ENCODE measurements at regions not wholly inside any gene's neighbourhood (a gene's known extent, or its start where the extent isn't known, plus 50 kb on each side); places are given as distances from the start of the nearest gene placed in this dataset.

DNA sequence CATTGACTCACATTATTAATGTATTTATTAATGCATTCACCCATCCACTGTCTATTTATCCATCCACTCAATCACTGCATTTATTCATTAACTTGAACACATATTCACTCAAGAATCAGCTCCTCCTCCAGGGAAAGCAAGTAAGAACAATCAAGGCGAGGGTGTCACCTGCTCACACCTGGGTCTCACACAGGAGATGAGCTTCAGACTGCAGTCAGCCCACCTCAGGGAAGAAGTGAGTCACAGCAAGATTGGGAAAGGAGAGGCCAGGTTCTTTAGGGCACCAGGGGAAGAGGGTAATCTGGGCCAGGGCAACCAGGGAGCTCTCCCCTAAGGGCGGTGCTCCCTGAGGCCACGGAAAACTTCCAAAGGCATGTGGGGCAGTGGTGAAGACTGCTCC lies 367.3 kb downstream of the BCL11B start:
- no peak overlapping the region for H3K27ac ChIP-seq (ENCODE audit: low read length)
- 0 out of 2 replicates have a peak, but pooled peaks cover 2% of the 10 kb centered on the region for H3K4me1 ChIP-seq (ENCODE audit: control insufficient read depth, insufficient read depth, low read length)
- no peaks in the 10 kb centered on the region for H3K9me3 ChIP-seq (ENCODE audit: control insufficient read depth, insufficient read depth, low read length)
- no peak overlapping the region for H3K4me3 ChIP-seq (ENCODE audit: low read length)
- no peak for DNase-seq (ENCODE audit: low read depth, low spot score)
- H3K36me3 ChIP-seq (ENCODE audit: control insufficient read depth, insufficient read depth, low read length), result no peaks in the 10 kb centered on the region
- H3K27me3 ChIP-seq (ENCODE audit: control insufficient read depth, insufficient read depth, low read length), result no peaks in the 10 kb centered on the region
- WGBS (ENCODE audit: insufficient coverage, insufficient read length), result no CpG with 5 or more reads among the region's 3 CpGs

DNA sequence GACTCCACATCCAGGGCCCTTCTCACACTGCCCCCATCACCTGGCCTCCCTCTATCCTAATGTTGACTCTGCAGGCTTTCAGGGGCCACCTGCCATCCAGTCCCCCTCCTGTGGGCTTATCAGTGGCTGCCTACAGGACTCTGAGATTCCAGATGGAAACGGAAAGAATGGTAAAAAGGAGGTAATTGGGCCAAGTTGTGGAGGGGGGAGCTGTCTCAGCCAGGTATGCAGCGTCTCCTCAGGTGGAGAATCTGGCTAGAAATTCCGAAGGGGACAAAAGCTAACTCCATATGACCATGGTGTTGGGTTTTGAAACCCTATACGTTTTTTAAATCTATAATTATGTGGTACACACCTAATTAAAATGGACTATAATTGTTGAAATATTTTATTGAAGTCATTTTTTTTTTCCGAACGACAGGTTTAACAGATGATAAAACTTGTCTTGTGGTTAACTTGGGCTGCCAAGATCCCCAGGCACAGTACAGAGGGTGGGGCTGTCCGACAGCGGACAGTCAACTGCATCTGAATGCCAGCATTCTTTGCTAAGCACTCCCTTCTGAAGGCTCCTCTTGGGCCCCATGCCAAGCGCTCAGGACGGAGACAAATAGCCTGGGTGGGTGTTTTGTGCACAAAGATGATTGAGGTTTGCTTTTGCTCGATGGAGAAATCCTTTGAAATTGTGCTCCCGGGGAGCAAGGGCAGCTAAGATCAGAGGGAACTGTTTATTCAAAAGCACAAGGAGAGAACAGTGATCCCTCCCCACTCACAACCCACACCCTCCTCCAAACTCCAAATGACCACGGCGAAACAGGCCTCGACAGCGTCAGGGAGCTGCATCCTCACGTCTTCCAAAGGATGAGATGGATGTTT lies 365.6 kb downstream of the BCL11B start:
- no peak overlapping the region for H3K27ac ChIP-seq (ENCODE audit: low read length)
- H3K4me1 ChIP-seq (ENCODE audit: control insufficient read depth, insufficient read depth, low read length), result 0 out of 2 replicates have a peak, but pooled peaks cover 2% of the 10 kb centered on the region
- H3K4me3 ChIP-seq (ENCODE audit: low read length), result no peak overlapping the region
- H3K9me3 ChIP-seq (ENCODE audit: control insufficient read depth, insufficient read depth, low read length), result no peaks in the 10 kb centered on the region
- H3K27me3 ChIP-seq (ENCODE audit: control insufficient read depth, insufficient read depth, low read length), result no peaks in the 10 kb centered on the region
- no CpG with 5 or more reads among the region's 17 CpGs for whole genome bisulfite sequencing (ENCODE audit: insufficient coverage, insufficient read length)
- H3K36me3 ChIP-seq (ENCODE audit: control insufficient read depth, insufficient read depth, low read length), result no peaks in the 10 kb centered on the region
- no peak for DNase-seq (ENCODE audit: low read depth, low spot score)

GRCh38 chr14:98907271-98907670 lies 364.7 kb downstream of the BCL11B start:
- WGBS (ENCODE audit: insufficient coverage, insufficient read length), result no CpG with 5 or more reads among the region's 5 CpGs

DNA sequence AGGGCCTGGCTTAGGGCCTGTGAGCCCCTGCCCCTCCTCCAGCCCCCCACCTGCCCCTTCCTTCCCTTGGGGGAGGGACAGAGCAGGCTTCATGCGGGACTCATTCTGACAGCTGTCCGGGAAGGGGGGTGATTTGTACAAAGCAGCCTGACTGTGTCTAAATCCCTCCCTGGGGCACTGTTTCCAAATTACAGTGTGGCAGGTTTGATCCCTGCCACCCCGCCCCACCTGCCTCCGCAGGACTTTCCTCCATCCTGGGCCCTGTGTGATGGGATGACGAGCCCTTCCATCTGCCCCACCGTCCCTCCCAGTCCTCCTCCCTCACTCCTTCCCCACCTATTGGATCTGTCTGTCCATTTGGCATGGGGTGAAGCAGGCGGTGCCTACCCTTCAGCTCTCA lies 363.9 kb downstream of the BCL11B start:
- H3K27ac ChIP-seq (ENCODE audit: low read length), result no peak overlapping the region
- no peaks in the 10 kb centered on the region for H3K9me3 ChIP-seq (ENCODE audit: control insufficient read depth, insufficient read depth, low read length)
- no peak overlapping the region for H3K4me3 ChIP-seq (ENCODE audit: low read length)
- no peak for DNase-seq (ENCODE audit: low read depth, low spot score)
- whole genome bisulfite sequencing (ENCODE audit: insufficient coverage, insufficient read length), result no CpG with 5 or more reads among the region's 7 CpGs
- no peaks in the 10 kb centered on the region for H3K27me3 ChIP-seq (ENCODE audit: control insufficient read depth, insufficient read depth, low read length)
- 0 out of 2 replicates have a peak, but pooled peaks cover 2% of the 10 kb centered on the region for H3K4me1 ChIP-seq (ENCODE audit: control insufficient read depth, insufficient read depth, low read length)
- no peaks in the 10 kb centered on the region for H3K36me3 ChIP-seq (ENCODE audit: control insufficient read depth, insufficient read depth, low read length)

More at GRCh38 chr14:98907271-98907670, 364.7 kb downstream of the BCL11B start:
- Histone ChIP-seq H3K27ac (ENCODE audit: low read length) (no peak overlapping the region), H3K27me3 (ENCODE audit: control insufficient read depth, insufficient read depth, low read length) (no peaks in the 10 kb centered on the region), H3K9me3 (ENCODE audit: control insufficient read depth, insufficient read depth, low read length) (no peaks in the 10 kb centered on the region), H3K4me1 (ENCODE audit: control insufficient read depth, insufficient read depth, low read length) (0 out of 2 replicates have a peak, but pooled peaks cover 2% of the 10 kb centered on the region), H3K36me3 (ENCODE audit: control insufficient read depth, insufficient read depth, low read length) (no peaks in the 10 kb centered on the region), H3K4me3 (ENCODE audit: low read length) (no peak overlapping the region)
- no peak for DNase-seq (ENCODE audit: low read depth, low spot score)

- 0 out of 2 replicates have a peak, but pooled peaks cover 2% of the 10 kb centered on the region for H3K4me1 ChIP-seq (ENCODE audit: control insufficient read depth, insufficient read depth, low read length)
- H3K36me3 ChIP-seq (ENCODE audit: control insufficient read depth, insufficient read depth, low read length), result no peaks in the 10 kb centered on the region
- H3K4me3 ChIP-seq (ENCODE audit: low read length), result no peak overlapping the region
- H3K27me3 ChIP-seq (ENCODE audit: control insufficient read depth, insufficient read depth, low read length), result no peaks in the 10 kb centered on the region
- WGBS (ENCODE audit: insufficient coverage, insufficient read length), result no CpG with 5 or more reads among the region's 11 CpGs
- no peak overlapping the region for H3K27ac ChIP-seq (ENCODE audit: low read length)
- H3K9me3 ChIP-seq (ENCODE audit: control insufficient read depth, insufficient read depth, low read length), result no peaks in the 10 kb centered on the region
- DNase-seq (ENCODE audit: low read depth, low spot score), result no peak
Measured at GRCh38 chr14:98909251-98909944, 362.6 kb downstream of the BCL11B start.

DNA sequence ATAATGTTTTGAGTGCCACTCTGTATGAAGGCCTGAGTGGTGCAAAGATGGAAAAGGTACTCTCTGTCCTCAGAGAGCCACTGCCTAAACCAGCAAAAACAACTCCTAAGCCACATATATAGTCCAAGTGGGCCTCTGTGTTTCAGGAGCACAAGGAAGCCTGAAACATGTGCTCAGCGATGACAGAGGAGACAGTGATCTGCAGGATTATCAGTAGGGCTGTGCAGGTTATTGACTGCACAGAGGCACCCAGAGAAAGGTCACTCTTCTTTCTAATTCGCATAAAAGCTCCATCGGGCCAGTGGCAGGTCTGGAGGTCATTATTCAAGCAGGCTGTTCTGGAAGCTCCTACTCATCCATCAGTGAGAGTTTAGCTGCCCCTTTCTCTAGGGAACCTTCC lies 361.9 kb downstream of the BCL11B start:
- no peak for DNase-seq (ENCODE audit: low read depth, low spot score)
- 0 out of 2 replicates have a peak, but pooled peaks cover 2% of the 10 kb centered on the region for H3K4me1 ChIP-seq (ENCODE audit: control insufficient read depth, insufficient read depth, low read length)
- no peaks in the 10 kb centered on the region for H3K36me3 ChIP-seq (ENCODE audit: control insufficient read depth, insufficient read depth, low read length)
- H3K27me3 ChIP-seq (ENCODE audit: control insufficient read depth, insufficient read depth, low read length), result no peaks in the 10 kb centered on the region
- WGBS (ENCODE audit: insufficient coverage, insufficient read length), result no CpG with 5 or more reads among the region's 3 CpGs
- no peak overlapping the region for H3K4me3 ChIP-seq (ENCODE audit: low read length)
- H3K9me3 ChIP-seq (ENCODE audit: control insufficient read depth, insufficient read depth, low read length), result no peaks in the 10 kb centered on the region
- H3K27ac ChIP-seq (ENCODE audit: low read length), result no peak overlapping the region

DNA sequence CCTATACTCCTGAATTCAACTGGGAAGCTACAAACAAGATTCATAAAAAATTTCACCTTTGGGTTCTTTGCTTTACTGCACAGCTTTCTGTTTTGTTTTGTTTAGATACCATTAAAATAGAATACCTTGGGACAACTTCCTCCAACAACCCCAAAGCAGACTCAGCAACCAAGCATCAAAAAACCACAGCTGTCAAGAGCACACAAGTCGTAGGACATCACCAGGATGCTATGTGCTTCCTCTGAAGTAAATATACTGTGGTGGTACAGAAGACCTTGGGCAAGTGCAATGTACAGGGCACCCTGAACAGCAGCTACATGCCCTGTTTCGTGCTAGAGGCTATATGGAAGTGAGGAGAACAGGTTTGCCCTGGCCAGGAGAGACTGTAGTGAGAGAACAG lies 359.3 kb downstream of the BCL11B start:
- 0 out of 2 replicates have a peak, but pooled peaks cover 2% of the 10 kb centered on the region for H3K4me1 ChIP-seq (ENCODE audit: control insufficient read depth, insufficient read depth, low read length)
- no peaks in the 10 kb centered on the region for H3K9me3 ChIP-seq (ENCODE audit: control insufficient read depth, insufficient read depth, low read length)
- H3K27me3 ChIP-seq (ENCODE audit: control insufficient read depth, insufficient read depth, low read length), result no peaks in the 10 kb centered on the region
- no CpG with 5 or more reads among the region's 2 CpGs for WGBS (ENCODE audit: insufficient coverage, insufficient read length)
- no peak overlapping the region for H3K27ac ChIP-seq (ENCODE audit: low read length)
- DNase-seq (ENCODE audit: low read depth, low spot score), result no peak
- no peaks in the 10 kb centered on the region for H3K36me3 ChIP-seq (ENCODE audit: control insufficient read depth, insufficient read depth, low read length)
- no peak overlapping the region for H3K4me3 ChIP-seq (ENCODE audit: low read length)

DNA sequence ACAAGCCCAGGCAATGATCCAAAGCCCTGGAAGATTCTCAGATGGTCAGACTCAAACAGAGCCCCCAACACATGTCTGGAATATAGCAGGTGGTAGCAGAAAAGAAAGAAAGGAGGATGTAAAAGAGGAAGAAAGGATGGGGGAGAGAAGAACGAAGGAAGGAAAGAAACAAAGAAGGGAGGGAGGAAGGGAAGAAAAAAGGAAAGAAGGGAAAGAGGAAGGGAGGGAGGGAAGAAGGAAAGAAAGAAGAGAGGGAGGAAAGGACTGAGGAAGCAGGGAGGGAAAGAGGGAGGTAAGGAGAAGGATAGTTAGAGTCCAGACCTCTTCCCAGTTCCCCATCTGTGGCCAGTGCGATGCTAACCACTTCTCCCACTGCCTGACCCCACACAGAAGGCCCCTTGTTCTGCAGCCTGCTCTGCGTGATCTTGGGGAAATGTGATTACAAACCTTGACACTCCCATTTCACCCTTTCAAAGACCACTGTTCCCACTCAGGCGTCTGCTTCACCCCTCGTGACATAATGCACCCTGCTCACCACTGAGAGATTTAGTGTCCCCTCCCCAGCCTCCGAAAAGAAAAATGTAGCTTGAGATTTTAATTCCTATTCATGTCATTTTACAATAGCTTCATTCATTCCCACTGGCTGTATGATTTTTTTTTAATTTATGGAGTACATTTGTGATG lies 357.9 kb downstream of the BCL11B start:
- H3K27me3 ChIP-seq (ENCODE audit: control insufficient read depth, insufficient read depth, low read length), result no peaks in the 10 kb centered on the region
- H3K27ac ChIP-seq (ENCODE audit: low read length), result no peak overlapping the region
- DNase-seq (ENCODE audit: low read depth, low spot score), result no peak
- H3K4me1 ChIP-seq (ENCODE audit: control insufficient read depth, insufficient read depth, low read length), result no peaks in the 10 kb centered on the region
- H3K4me3 ChIP-seq (ENCODE audit: low read length), result no peak overlapping the region
- no peaks in the 10 kb centered on the region for H3K36me3 ChIP-seq (ENCODE audit: control insufficient read depth, insufficient read depth, low read length)
- H3K9me3 ChIP-seq (ENCODE audit: control insufficient read depth, insufficient read depth, low read length), result no peaks in the 10 kb centered on the region
- WGBS (ENCODE audit: insufficient coverage, insufficient read length), result 100% methylated on average over 1 of the region's 6 CpGs

DNA sequence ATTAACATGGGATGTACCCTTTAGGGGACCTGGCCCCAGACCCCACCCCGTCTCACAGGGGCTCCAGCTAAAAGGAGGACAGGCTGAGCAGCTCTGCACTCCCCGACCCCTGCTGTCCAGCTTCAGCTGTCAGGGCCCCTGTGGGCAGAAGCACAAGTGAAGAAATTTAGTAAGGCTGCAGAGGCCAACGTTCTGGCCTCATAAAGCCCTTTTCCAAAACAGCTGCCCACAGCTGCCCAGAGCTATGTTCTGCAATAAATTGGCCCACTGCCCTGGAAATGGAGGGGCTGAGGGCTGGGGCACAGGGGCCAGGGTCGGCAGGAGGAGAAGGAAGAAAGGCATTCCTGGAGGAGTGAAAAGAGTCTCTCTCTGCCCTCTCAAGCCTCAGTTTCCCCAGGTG lies 357.1 kb downstream of the BCL11B start:
- Histone ChIP-seq H3K9me3 (ENCODE audit: control insufficient read depth, insufficient read depth, low read length) (no peaks in the 10 kb centered on the region), H3K4me1 (ENCODE audit: control insufficient read depth, insufficient read depth, low read length) (peaks cover 2% of the 10 kb centered on the region; the same call in 1 of the 2 replicates), H3K36me3 (ENCODE audit: control insufficient read depth, insufficient read depth, low read length) (no peaks in the 10 kb centered on the region), H3K4me3 (ENCODE audit: low read length) (no peak overlapping the region), H3K27me3 (ENCODE audit: control insufficient read depth, insufficient read depth, low read length) (no peaks in the 10 kb centered on the region), H3K27ac (ENCODE audit: low read length) (no peak overlapping the region)
- DNase-seq (ENCODE audit: low read depth, low spot score), result no peak
- WGBS (ENCODE audit: insufficient coverage, insufficient read length), result no CpG with 5 or more reads among the region's 4 CpGs

DNA sequence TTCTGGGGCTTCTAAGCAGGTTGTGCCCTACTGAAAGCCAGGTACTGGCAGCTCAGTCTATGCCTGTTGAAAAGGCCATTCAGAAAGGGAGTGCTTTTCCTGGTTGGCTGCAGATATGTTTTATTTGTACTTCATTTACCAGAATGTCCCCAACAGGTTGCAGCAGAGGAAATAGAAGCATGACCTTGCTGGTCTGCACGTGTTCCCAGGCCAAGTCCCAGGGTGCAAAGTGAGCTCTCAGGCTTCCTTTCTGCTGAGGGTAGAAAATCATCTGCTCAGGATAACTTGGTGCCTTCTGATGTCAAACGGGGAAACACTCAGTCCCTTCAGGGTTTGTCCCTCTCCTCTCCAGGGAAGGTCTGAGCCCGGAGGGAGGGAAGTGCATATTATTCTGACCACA lies 356.4 kb downstream of the BCL11B start:
- WGBS (ENCODE audit: insufficient coverage, insufficient read length), result no CpG with 5 or more reads among the region's 3 CpGs
- H3K36me3 ChIP-seq (ENCODE audit: control insufficient read depth, insufficient read depth, low read length), result no peaks in the 10 kb centered on the region
- H3K4me3 ChIP-seq (ENCODE audit: low read length), result no peak overlapping the region
- peaks cover 2% of the 10 kb centered on the region; the same call in 1 of the 2 replicates for H3K4me1 ChIP-seq (ENCODE audit: control insufficient read depth, insufficient read depth, low read length)
- DNase-seq (ENCODE audit: low read depth, low spot score), result no peak
- H3K27me3 ChIP-seq (ENCODE audit: control insufficient read depth, insufficient read depth, low read length), result no peaks in the 10 kb centered on the region
- no peak overlapping the region for H3K27ac ChIP-seq (ENCODE audit: low read length)
- H3K9me3 ChIP-seq (ENCODE audit: control insufficient read depth, insufficient read depth, low read length), result no peaks in the 10 kb centered on the region
